Peyer's patch (tissue), 4 donors: ENCODE measurements at regions not wholly inside any gene's neighbourhood (a gene's known extent, or its start where the extent isn't known, plus 50 kb on each side); places are given as distances from the start of the nearest gene placed in this dataset.

Experiments used
- DNase-seq, 3 donors: peaks; one replicate each; pipeline ENCODE4 v3.0.0-alpha.2; 2017 to 2019
- H3K27ac ChIP-seq, 4 donors: fragments of 200-600 bp; sonication (generic); one replicate each; pipeline ENCODE4 v1.5.1; 2016 to 2019
- H3K27me3 ChIP-seq, 2 donors: fragments of 200-600 bp; sonication (generic); one replicate each; pipeline ENCODE4 v1.5.1; 2019
- H3K36me3 ChIP-seq, 3 donors: fragments of 200-600 bp; sonication (generic); one replicate each; pipeline ENCODE4 v1.5.1; 2016 to 2019
- H3K4me1 ChIP-seq, 4 donors: fragments of 200-600 bp; sonication (generic); one replicate each; pipeline ENCODE4 v1.5.1; 2016 to 2019
- H3K4me3 ChIP-seq, 4 donors: fragments of 200-600 bp; sonication (generic); 1 replicate in 3 of 4; 2 replicates in 1 of 4; pipeline ENCODE4 v1.5.1; 2016 to 2019; ENCODE audit warnings: mild to moderate bottlenecking in 1 of 4
- H3K9me3 ChIP-seq, 4 donors: fragments of 200-600 bp; sonication (generic); one replicate each; pipeline ENCODE4 v1.5.1; 2016 to 2019; ENCODE audit warnings: mild to moderate bottlenecking in 1 of 4
- POLR2A ChIP-seq, 2 donors: fragments of 450-650 bp; IDR thresholded peaks; one replicate each; pipeline ENCODE4 v1.5.1; 2017; ENCODE audit warnings: antibody characterized with exemption in 2 of 2, mild to moderate bottlenecking in 2 of 2, moderate library complexity in 2 of 2
- TF ChIP-seq, protein P1 (sequence below), 6 experiments: fragments of 450-650 bp in 4 of 6; fragments of 200-600 bp in 2 of 6; sonication (generic) in 1 of 6; IDR thresholded peaks; one replicate each; pipeline ENCODE4 v1.5.1; 2017 to 2019; ENCODE audit warnings: antibody characterized with exemption in 6 of 6, mild to moderate bottlenecking in 3 of 6, moderate library complexity in 1 of 6

DNA sequence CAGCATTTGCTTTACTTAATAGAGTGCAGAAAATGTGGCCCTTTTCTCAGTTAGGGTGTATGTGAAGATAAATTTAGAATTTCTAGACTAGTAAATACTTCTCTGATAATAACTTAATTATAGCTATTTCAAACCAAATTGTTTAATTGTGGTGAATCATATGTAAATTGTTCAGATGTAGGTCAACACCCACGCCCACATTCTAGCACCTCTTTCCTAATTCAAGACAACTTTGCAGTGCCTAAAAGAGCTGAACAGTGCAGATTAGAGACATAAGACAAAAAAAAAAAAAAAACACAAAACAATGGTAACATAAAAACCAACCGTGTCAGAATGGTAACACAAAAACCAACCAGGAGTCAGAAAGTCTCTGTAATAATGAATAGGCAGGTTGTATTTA is 758.3 kb downstream of the USP25 start:
- H3K4me3 ChIP-seq, result no peak overlapping the region
- no peaks in the 10 kb centered on the region for H3K9me3 ChIP-seq
- no peak for DNase-seq
- H3K27ac ChIP-seq, result no peak overlapping the region
- no peaks in the 10 kb centered on the region for H3K27me3 ChIP-seq
- no peaks in the 10 kb centered on the region for H3K4me1 ChIP-seq
- TF ChIP-seq, protein P1, sequence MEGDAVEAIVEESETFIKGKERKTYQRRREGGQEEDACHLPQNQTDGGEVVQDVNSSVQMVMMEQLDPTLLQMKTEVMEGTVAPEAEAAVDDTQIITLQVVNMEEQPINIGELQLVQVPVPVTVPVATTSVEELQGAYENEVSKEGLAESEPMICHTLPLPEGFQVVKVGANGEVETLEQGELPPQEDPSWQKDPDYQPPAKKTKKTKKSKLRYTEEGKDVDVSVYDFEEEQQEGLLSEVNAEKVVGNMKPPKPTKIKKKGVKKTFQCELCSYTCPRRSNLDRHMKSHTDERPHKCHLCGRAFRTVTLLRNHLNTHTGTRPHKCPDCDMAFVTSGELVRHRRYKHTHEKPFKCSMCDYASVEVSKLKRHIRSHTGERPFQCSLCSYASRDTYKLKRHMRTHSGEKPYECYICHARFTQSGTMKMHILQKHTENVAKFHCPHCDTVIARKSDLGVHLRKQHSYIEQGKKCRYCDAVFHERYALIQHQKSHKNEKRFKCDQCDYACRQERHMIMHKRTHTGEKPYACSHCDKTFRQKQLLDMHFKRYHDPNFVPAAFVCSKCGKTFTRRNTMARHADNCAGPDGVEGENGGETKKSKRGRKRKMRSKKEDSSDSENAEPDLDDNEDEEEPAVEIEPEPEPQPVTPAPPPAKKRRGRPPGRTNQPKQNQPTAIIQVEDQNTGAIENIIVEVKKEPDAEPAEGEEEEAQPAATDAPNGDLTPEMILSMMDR (IDR thresholded peaks at IDR 0.05), result no peak
- no peak for TF ChIP-seq POLR2A (IDR thresholded peaks at IDR 0.05)
- no peaks in the 10 kb centered on the region for H3K36me3 ChIP-seq

DNA sequence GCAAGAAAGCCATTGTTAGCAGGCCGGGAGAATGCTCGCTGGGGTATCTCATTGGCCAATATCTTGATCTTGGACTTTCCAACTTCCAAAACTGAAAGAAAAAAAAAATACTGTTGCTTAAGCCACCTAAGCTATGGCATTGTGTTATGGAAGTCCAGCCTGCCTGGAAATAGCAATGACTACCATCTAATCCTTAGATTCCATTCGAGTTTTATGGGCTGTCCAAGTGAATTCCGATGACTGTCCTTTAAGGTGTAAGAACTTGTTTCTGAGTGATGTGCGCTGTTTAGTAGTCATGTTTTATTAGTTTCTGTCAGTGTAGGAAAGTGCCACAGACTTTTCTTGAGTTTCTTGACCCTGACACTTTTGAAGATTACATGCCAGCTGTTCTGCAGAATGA is 762.6 kb downstream of the USP25 start:
- no peak for DNase-seq
- Histone ChIP-seq H3K4me3 (no peak overlapping the region), H3K4me1 (no peaks in the 10 kb centered on the region), H3K27me3 (no peaks in the 10 kb centered on the region), H3K9me3 (no peaks in the 10 kb centered on the region), H3K36me3 (no peaks in the 10 kb centered on the region), H3K27ac (no peak overlapping the region)
- TF ChIP-seq POLR2A (IDR thresholded peaks at IDR 0.05), result no peak
- TF ChIP-seq, protein P1 (IDR thresholded peaks at IDR 0.05), result no peak

DNA sequence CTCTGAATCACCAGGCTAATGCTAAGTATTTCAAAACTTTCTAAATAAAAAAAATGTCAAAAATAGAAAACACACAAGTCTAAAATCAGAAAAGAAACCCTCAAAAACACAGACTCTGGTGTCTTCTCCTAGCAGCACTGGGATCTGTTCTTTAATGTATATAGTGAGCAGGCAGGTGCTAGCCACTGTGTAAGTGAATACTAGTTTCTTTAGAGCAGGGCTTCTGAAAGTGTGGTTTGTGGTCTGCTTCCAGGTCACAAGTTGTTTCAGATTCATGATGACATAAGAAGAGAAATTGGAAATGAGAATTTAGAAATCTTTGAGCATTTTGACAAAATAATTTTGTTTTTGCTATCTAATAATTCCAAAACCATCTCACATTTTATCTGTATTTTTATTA is 763.1 kb downstream of the USP25 start:
- no peak for TF ChIP-seq POLR2A (IDR thresholded peaks at IDR 0.05)
- TF ChIP-seq, protein P1 (IDR thresholded peaks at IDR 0.05), result no peak
- no peak overlapping the region for H3K4me3 ChIP-seq

DNA sequence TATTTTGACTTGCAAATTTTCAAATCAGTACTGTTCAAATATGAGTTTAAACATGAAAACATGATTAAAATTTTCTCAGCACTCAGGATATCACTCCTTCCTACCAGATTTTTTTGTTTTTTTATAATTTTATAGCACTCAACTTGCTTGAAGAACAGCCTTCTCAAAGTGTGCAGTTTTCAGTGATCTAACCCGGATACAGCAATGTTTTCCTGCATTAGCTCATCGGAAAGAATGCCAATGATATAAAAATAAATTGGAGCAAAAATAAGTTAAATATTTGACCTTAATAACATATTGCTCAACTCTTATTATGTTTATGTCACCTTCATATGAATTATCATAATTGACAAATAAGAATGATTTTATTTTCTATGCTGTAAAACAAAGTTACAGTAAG is 766.8 kb downstream of the USP25 start:
- DNase-seq, result no peak
- TF ChIP-seq, protein P1 (IDR thresholded peaks at IDR 0.05), result no peak
- TF ChIP-seq POLR2A (IDR thresholded peaks at IDR 0.05), result no peak
- H3K27ac ChIP-seq, result no peak overlapping the region

More for the DNA sequence above, 763.1 kb downstream of the USP25 start:
- Histone ChIP-seq H3K4me1 (no peaks in the 10 kb centered on the region), H3K9me3 (no peaks in the 10 kb centered on the region), H3K36me3 (no peaks in the 10 kb centered on the region), H3K27ac (no peak overlapping the region), H3K27me3 (no peaks in the 10 kb centered on the region)
- no peak for DNase-seq

DNA sequence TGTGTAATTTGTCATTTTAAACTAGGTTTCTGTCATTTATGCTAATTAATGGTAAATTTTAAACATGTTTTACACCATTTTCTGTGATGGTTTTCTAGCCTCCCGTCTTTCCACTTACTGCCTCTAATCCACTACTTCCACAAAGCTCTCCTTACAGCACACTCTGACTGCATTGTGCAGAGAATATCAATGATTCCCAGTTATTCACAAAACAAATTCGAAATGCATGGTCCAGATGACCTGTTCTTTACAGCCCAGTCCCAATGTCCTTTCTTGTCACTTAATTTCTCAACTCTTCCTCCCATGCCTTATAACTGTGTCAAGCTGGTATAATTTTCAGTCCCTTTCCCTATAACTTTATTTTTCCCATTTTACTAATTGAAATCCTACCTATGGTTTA is 770.5 kb downstream of the USP25 start:
- Histone ChIP-seq H3K36me3 (no peaks in the 10 kb centered on the region), H3K27ac (no peak overlapping the region), H3K4me3 (no peak overlapping the region), H3K27me3 (no peaks in the 10 kb centered on the region), H3K9me3 (no peaks in the 10 kb centered on the region), H3K4me1 (no peaks in the 10 kb centered on the region)
- TF ChIP-seq, protein P1 (IDR thresholded peaks at IDR 0.05), result no peak
- TF ChIP-seq POLR2A (IDR thresholded peaks at IDR 0.05), result no peak
- DNase-seq, result no peak

More for the DNA sequence above, 766.8 kb downstream of the USP25 start:
- H3K4me3 ChIP-seq, result no peak overlapping the region
- H3K36me3 ChIP-seq, result no peaks in the 10 kb centered on the region
- H3K27me3 ChIP-seq, result no peaks in the 10 kb centered on the region
- no peaks in the 10 kb centered on the region for H3K4me1 ChIP-seq
- H3K9me3 ChIP-seq, result no peaks in the 10 kb centered on the region

DNA sequence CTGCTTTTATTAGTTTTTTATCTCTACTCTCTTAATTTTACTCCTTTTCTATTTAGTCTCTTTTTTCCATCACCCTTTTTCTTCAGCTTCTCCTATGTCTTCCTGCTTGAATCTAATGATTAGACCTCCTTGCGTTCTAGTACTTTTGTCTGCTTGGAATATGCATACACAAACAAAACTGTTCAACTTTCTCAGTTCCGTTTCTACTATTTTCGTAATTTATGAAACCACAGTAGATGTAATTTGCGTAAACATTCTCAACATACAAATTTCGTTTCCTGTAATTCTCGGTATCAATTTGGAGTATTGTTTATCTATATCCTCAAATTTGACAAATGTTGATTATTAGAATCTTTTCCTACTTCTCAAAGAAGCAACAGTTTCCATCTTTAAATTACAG is 772.5 kb downstream of the USP25 start:
- no peaks in the 10 kb centered on the region for H3K4me1 ChIP-seq
- TF ChIP-seq, protein P1 (IDR thresholded peaks at IDR 0.05), result no peak
- TF ChIP-seq POLR2A (IDR thresholded peaks at IDR 0.05), result no peak

More for the DNA sequence above, 772.5 kb downstream of the USP25 start:
- Histone ChIP-seq H3K4me3 (no peak overlapping the region), H3K27me3 (no peaks in the 10 kb centered on the region), H3K36me3 (no peaks in the 10 kb centered on the region), H3K9me3 (peaks cover 0 to 3% (median 0%) of the 10 kb centered on the region in 4 donors), H3K27ac (no peak overlapping the region)
- DNase-seq, result no peak
